ENCODE measurements at regions not wholly inside any gene's neighbourhood (a gene's known extent, or its start where the extent isn't known, plus 50 kb on each side); places are given as distances from the start of the nearest gene placed in this dataset.

DNA sequence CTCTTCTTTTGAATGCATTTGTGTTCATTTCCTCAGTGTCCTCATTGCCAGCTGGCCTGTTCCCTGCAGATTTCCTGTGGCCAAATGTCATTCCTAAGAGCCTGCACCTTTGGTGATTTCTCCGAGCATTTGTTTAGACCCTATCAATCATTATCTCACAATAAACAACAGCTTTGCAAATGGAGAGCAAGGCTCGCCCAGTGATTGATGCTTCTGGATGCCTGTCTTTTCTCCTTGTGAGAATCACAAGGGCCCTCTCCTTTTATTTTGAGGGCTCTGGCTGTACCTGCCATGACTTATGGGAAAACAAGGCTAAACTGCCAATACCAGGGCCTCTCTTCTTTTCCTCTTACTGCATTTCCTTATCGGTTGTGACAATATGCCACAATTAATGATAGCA is 1454.4 kb upstream of the CELF4 start:
- no peak for DNase-seq (ENCODE audit: low read depth)
- no peak overlapping the region for H3K4me3 ChIP-seq (ENCODE audit: low read depth, low read length)
- TF ChIP-seq, protein P1, sequence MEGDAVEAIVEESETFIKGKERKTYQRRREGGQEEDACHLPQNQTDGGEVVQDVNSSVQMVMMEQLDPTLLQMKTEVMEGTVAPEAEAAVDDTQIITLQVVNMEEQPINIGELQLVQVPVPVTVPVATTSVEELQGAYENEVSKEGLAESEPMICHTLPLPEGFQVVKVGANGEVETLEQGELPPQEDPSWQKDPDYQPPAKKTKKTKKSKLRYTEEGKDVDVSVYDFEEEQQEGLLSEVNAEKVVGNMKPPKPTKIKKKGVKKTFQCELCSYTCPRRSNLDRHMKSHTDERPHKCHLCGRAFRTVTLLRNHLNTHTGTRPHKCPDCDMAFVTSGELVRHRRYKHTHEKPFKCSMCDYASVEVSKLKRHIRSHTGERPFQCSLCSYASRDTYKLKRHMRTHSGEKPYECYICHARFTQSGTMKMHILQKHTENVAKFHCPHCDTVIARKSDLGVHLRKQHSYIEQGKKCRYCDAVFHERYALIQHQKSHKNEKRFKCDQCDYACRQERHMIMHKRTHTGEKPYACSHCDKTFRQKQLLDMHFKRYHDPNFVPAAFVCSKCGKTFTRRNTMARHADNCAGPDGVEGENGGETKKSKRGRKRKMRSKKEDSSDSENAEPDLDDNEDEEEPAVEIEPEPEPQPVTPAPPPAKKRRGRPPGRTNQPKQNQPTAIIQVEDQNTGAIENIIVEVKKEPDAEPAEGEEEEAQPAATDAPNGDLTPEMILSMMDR (conservative IDR thresholded peaks at IDR 0.05; ENCODE audit: low read depth, low read length) = no peak

DNA sequence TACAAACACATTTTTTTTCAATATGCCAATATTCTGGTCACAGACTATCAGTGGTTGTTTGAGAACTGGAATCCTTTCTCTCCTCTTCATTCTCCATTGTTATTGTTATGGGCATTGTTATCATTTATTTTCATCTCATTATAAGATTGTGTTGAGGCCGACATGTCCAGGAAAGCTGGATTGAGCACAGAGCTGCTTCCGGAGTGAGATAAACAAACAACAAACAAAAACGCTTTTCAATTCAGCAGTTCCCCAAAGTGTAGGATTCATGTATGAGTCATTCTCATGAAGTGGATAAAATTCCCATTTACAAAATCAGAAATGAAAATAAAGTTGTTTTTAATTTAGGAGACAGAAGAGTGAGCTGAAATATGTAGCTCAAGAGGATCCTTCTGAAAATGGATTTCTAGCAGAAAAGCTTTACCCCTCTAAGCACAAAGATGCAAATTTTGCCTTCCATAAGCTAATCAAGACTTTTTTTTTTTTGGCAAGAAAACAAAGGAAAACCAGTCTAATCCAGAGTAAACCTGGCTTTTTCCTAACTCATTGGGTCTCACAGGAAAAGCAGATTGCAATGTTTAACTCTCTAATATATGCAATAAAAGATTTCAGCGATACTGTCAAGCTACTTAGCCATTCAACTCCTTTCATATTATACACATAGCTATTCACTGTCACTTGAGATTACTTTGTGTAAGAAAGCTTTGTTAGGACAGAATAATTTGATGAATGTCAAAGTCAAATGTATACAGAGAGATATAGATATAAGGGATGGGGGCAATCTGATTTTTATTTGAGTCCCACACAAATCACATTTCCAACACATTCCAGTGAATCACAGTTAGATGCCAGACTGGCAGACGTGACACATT is 1441.7 kb upstream of the CELF4 start:
- no peak for DNase-seq (ENCODE audit: low read depth)
- TF ChIP-seq, protein P1 (conservative IDR thresholded peaks at IDR 0.05; ENCODE audit: low read depth, low read length) = no peak
- no peak overlapping the region for H3K4me3 ChIP-seq (ENCODE audit: low read depth, low read length)

DNA sequence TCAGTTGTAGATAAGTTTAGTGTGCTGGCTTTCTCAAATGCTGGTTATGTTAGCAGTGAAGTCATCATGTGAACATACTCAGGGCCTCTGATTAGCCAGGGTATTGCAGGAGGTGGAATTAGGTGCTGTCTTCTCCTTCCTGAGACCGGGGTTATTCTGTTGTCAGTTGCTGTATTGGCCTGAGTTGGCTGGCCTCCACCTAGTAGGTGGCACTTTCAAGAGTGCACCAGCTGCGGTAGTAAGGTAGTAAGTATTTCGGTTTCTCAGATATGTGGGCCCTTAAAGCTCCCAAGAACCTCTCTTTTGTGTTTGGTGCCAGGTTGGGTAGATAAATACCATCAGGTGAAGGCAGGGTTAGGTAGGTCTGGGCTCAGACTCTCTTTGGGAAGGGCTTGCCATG is 1430.5 kb upstream of the CELF4 start:
- DNase-seq (ENCODE audit: low read depth) = no peak
- no peak overlapping the region for H3K4me3 ChIP-seq (ENCODE audit: low read depth, low read length)
- TF ChIP-seq, protein P1 (conservative IDR thresholded peaks at IDR 0.05; ENCODE audit: low read depth, low read length) = no peak

DNA sequence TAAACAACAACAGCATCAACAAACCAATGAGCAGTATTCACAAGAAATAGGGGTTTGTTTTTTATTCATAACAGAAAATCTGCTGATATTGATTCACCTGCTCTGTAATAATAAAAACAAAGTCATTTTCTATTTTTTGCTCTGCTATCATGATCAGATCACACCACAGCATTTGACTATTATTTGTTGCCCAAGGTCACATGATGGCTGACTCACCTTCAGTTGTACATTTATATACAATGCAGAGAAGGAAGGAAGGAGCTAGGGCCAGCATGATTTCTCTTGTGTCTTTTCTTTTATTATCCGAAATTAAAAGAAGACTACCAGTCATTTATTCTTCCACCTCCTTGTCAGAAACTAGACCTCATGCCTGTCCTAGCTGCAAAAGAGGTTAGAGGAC is 1427.7 kb upstream of the CELF4 start:
- H3K4me3 ChIP-seq (ENCODE audit: low read depth, low read length) = no peak overlapping the region
- TF ChIP-seq, protein P1 (conservative IDR thresholded peaks at IDR 0.05; ENCODE audit: low read depth, low read length) = no peak
- DNase-seq (ENCODE audit: low read depth) = no peak

DNA sequence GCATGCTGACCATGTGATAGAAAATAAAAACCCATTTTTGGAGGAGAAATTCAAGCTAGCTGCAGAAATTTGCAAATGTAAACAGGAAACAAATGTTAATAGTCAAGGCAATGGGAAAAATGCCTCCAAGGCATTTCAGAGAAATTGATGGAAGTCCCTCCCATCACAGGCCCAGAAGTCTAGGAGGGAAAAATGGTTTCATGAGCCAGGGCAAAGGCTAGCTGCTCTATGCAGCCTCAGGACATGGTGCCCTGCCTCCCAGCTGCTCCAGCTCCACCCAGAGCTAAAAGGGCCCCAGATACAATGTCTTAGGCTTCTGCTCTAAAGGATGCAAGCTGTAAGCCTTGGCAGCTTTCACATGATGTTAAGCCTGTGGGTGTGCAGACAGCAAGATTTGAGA is 1419.4 kb upstream of the CELF4 start:
- TF ChIP-seq, protein P1 (conservative IDR thresholded peaks at IDR 0.05; ENCODE audit: low read depth, low read length) = no peak
- no peak for DNase-seq (ENCODE audit: low read depth)
- no peak overlapping the region for H3K4me3 ChIP-seq (ENCODE audit: low read depth, low read length)

DNA sequence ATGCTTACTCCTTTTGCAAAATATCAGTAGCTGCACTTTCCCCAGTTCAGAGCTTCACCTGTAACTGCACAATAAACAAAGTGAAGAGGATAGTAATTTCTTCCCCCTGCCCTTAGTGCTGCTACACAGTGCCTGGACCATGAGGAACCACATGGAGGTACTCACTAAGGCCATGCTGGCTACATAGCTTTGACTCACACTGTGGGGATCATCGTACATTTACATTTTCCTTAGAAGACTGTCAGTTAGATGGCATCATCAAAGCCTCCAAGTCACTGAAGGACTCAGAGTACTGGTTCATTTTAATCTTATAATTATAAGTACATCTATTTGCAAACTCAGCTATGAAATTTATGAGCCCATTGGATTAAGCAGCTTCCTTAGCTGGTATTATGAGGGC is 1416.5 kb upstream of the CELF4 start:
- TF ChIP-seq, protein P1 (conservative IDR thresholded peaks at IDR 0.05; ENCODE audit: low read depth, low read length) = no peak
- H3K4me3 ChIP-seq (ENCODE audit: low read depth, low read length) = no peak overlapping the region
- DNase-seq (ENCODE audit: low read depth) = no peak

DNA sequence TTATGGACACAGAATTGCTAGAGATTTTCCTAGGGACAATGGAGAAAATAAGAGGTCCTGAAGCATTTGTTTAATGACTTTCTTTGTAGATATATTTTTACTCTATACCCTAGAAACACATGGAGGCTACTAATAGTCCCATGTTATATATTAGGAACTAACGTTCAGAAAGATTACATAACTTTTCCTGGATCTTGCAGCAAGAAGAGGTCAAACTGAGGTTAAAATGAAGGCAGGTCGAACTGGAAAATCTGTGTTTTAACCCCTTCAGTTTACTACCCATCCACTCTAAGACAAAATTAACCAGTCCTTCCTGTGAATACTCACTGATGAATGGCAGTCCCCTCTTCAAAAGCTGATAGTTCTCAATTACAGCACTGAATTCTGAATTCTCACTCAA is 1415.8 kb upstream of the CELF4 start:
- no peak for DNase-seq (ENCODE audit: low read depth)
- TF ChIP-seq, protein P1 (conservative IDR thresholded peaks at IDR 0.05; ENCODE audit: low read depth, low read length) = no peak
- H3K4me3 ChIP-seq (ENCODE audit: low read depth, low read length) = no peak overlapping the region
